Mammary epithelial cell (primary cell): ENCODE measurements at regions not wholly inside any gene's neighbourhood (a gene's known extent, or its start where the extent isn't known, plus 50 kb on each side); places are given as distances from the start of the nearest gene placed in this dataset.

ENCODE experiments used
- CTCF ChIP-seq, 2 donors: IDR thresholded peaks in 1 of 2; conservative IDR thresholded peaks in 1 of 2; 2 replicates each; pipeline ENCODE4 v1.5.1; 2011 to 2012; ENCODE audit warnings: inconsistent platforms in 2 of 2, low read length in 2 of 2, mild to moderate bottlenecking in 2 of 2, control low read depth in 1 of 2, low read depth in 1 of 2; ENCODE audit not compliant: insufficient read depth in 1 of 2; ENCODE audit errors: extremely low read depth in 1 of 2
- EZH2 ChIP-seq: IDR thresholded peaks from 2 replicates; pipeline ENCODE4 v1.6.1; 2012; ENCODE audit warnings: low read length, inconsistent platforms, borderline replicate concordance

- TF ChIP-seq EZH2, result no peak
- TF ChIP-seq CTCF (conservative IDR thresholded peaks at IDR 0.05 in 1 of 2, IDR thresholded peaks at IDR 0.05 in 1 of 2; ENCODE audit: extremely low read depth in 1 of 2, insufficient read depth in 1 of 2, low read depth in 1 of 2, low read length in 2 of 2), result no peak
Observed at GRCh38 chr4:188432328-188432727, 293.1 kb downstream of the TRIML1 start.
